ENCODE measurements at regions not wholly inside any gene's neighbourhood (a gene's known extent, or its start where the extent isn't known, plus 50 kb on each side); places are given as distances from the start of the nearest gene placed in this dataset.

GRCh38 chr5:38651806-38652205, 95.4 kb upstream of the LIFR start:
- TF ChIP-seq EZH2 (IDR thresholded peaks at IDR 0.05; ENCODE audit: insufficient read depth, poor library complexity, severe bottlenecking), result no peak
- no peak for TF ChIP-seq EZH2phosphoT487 (IDR thresholded peaks at IDR 0.05; ENCODE audit: insufficient read depth, low read depth)
